ENCODE measurements at regions not wholly inside any gene's neighbourhood (a gene's known extent, or its start where the extent isn't known, plus 50 kb on each side); places are given as distances from the start of the nearest gene placed in this dataset.

- WGBS, result 86% methylated on average over 7 of the region's 7 CpGs
Observed at GRCh38 chr15:29401644-29402043, 132.0 kb upstream of the NSMCE3 start.

DNA sequence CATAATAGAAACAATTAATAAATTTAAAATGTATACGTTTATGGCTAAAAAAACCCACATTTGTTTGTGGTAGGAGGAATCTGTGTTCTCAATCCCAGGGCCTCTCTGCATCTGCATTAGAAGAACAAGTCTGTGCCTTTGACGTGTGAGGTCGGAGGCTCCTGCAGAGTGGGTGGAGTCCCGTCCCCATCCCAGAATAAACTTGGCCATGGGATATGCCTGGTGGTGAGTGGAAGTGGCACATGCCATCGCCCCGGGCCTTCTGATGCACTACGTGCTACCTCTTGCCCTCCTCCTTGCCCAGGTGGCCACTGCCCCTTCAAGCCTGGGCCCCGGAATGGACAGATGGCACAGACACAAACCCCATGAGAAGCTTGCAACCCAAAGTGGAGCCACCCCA lies 131.1 kb upstream of the NSMCE3 start:
- DNase-seq (ENCODE audit: low read depth in 6 of 9, low spot score in 9 of 9), result no peak
- Histone ChIP-seq H3K4me1 (ENCODE audit: control insufficient read depth in 2 of 2, insufficient read depth in 2 of 2, low read length in 2 of 2) (no peaks in the 10 kb centered on the region), H3K4me3 (ENCODE audit: low read length in 2 of 2) (no peak overlapping the region), H3K9me3 (ENCODE audit: control insufficient read depth in 2 of 2, insufficient read depth in 1 of 2, low read length in 1 of 2) (no peaks in the 10 kb centered on the region), H3K27me3 (ENCODE audit: control insufficient read depth in 2 of 2, insufficient read depth in 1 of 2, low read length in 1 of 2) (no peaks in the 10 kb centered on the region), H3K27ac (ENCODE audit: low read depth in 1 of 2, low read length in 1 of 2) (no peak overlapping the region), H3K36me3 (ENCODE audit: control insufficient read depth in 2 of 2, insufficient read depth in 2 of 2, low read length in 1 of 2) (no peaks in the 10 kb centered on the region)
- 85% methylated on average over 8 of the region's 8 CpGs for WGBS

More at GRCh38 chr15:29401644-29402043, 132.0 kb upstream of the NSMCE3 start:
- no peaks in the 10 kb centered on the region for H3K4me1 ChIP-seq (ENCODE audit: control insufficient read depth in 2 of 2, insufficient read depth in 2 of 2, low read length in 2 of 2)
- H3K36me3 ChIP-seq (ENCODE audit: control insufficient read depth in 2 of 2, insufficient read depth in 2 of 2, low read length in 1 of 2), result no peaks in the 10 kb centered on the region
- DNase-seq (ENCODE audit: low read depth in 6 of 9, low spot score in 9 of 9), result no peak
- no peak overlapping the region for H3K4me3 ChIP-seq (ENCODE audit: low read length in 2 of 2)
- no peak overlapping the region for H3K27ac ChIP-seq (ENCODE audit: low read depth in 1 of 2, low read length in 1 of 2)
- no peaks in the 10 kb centered on the region for H3K27me3 ChIP-seq (ENCODE audit: control insufficient read depth in 2 of 2, insufficient read depth in 1 of 2, low read length in 1 of 2)
- no peaks in the 10 kb centered on the region for H3K9me3 ChIP-seq (ENCODE audit: control insufficient read depth in 2 of 2, insufficient read depth in 1 of 2, low read length in 1 of 2)

GRCh38 chr15:29398907-29399306 lies 129.3 kb upstream of the NSMCE3 start:
- no peak for DNase-seq (ENCODE audit: low read depth in 6 of 9, low spot score in 9 of 9)
- 91% methylated on average over 1 of the region's 1 CpG for WGBS
- no peak overlapping the region for H3K27ac ChIP-seq (ENCODE audit: low read depth in 1 of 2, low read length in 1 of 2)
- H3K36me3 ChIP-seq (ENCODE audit: control insufficient read depth in 2 of 2, insufficient read depth in 2 of 2, low read length in 1 of 2), result no peaks in the 10 kb centered on the region
- H3K4me1 ChIP-seq (ENCODE audit: control insufficient read depth in 2 of 2, insufficient read depth in 2 of 2, low read length in 2 of 2), result no peaks in the 10 kb centered on the region
- no peak overlapping the region for H3K4me3 ChIP-seq (ENCODE audit: low read length in 2 of 2)
- no peaks in the 10 kb centered on the region for H3K9me3 ChIP-seq (ENCODE audit: control insufficient read depth in 2 of 2, insufficient read depth in 1 of 2, low read length in 1 of 2)
- H3K27me3 ChIP-seq (ENCODE audit: control insufficient read depth in 2 of 2, insufficient read depth in 1 of 2, low read length in 1 of 2), result no peaks in the 10 kb centered on the region

- Histone ChIP-seq H3K27me3 (ENCODE audit: control insufficient read depth in 2 of 2, insufficient read depth in 1 of 2, low read length in 1 of 2) (no peaks in the 10 kb centered on the region), H3K27ac (ENCODE audit: low read depth in 1 of 2, low read length in 1 of 2) (no peak overlapping the region), H3K4me3 (ENCODE audit: low read length in 2 of 2) (no peak overlapping the region), H3K9me3 (ENCODE audit: control insufficient read depth in 2 of 2, insufficient read depth in 1 of 2, low read length in 1 of 2) (no peaks in the 10 kb centered on the region), H3K36me3 (ENCODE audit: control insufficient read depth in 2 of 2, insufficient read depth in 2 of 2, low read length in 1 of 2) (no peaks in the 10 kb centered on the region), H3K4me1 (ENCODE audit: control insufficient read depth in 2 of 2, insufficient read depth in 2 of 2, low read length in 2 of 2) (no peaks in the 10 kb centered on the region)
- no peak for DNase-seq (ENCODE audit: low read depth in 6 of 9, low spot score in 9 of 9)
- 94% methylated on average over 4 of the region's 4 CpGs for WGBS
Observed at GRCh38 chr15:29396176-29396811, 126.7 kb upstream of the NSMCE3 start.

DNA sequence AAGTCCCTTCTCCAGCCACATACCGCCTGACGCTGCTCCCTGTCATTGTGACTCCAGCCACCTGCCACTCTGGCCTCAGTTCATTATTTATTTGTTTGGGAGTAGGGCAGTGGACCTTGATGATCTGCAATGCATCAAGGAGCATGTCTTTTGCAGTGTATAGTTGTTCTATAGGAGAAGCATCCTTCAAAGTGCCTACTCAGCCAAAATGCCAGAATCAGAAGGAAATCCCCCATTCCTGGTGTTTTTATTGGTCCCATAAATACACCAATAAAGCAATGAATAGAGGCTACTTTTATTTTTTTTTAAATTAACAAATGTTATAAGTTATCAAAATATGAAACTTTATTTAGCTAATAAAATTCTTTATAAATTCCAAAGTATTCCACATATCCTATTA lies 123.8 kb upstream of the NSMCE3 start:
- H3K27ac ChIP-seq (ENCODE audit: low read depth in 1 of 2, low read length in 1 of 2), result no peak overlapping the region
- WGBS, result 94% methylated on average over 2 of the region's 2 CpGs
- H3K4me1 ChIP-seq (ENCODE audit: control insufficient read depth in 2 of 2, insufficient read depth in 2 of 2, low read length in 2 of 2), result no peaks in the 10 kb centered on the region
- no peak overlapping the region for H3K4me3 ChIP-seq (ENCODE audit: low read length in 2 of 2)
- no peaks in the 10 kb centered on the region for H3K9me3 ChIP-seq (ENCODE audit: control insufficient read depth in 2 of 2, insufficient read depth in 1 of 2, low read length in 1 of 2)
- H3K27me3 ChIP-seq (ENCODE audit: control insufficient read depth in 2 of 2, insufficient read depth in 1 of 2, low read length in 1 of 2), result no peaks in the 10 kb centered on the region
- no peaks in the 10 kb centered on the region for H3K36me3 ChIP-seq (ENCODE audit: control insufficient read depth in 2 of 2, insufficient read depth in 2 of 2, low read length in 1 of 2)
- DNase-seq (ENCODE audit: low read depth in 6 of 9, low spot score in 9 of 9), result no peak

GRCh38 chr15:29392358-29392757 lies 122.7 kb upstream of the NSMCE3 start:
- 96% methylated on average over 7 of the region's 7 CpGs for WGBS
- H3K27ac ChIP-seq (ENCODE audit: low read depth in 1 of 2, low read length in 1 of 2), result no peak overlapping the region
- H3K27me3 ChIP-seq (ENCODE audit: control insufficient read depth in 2 of 2, insufficient read depth in 1 of 2, low read length in 1 of 2), result no peaks in the 10 kb centered on the region
- H3K4me1 ChIP-seq (ENCODE audit: control insufficient read depth in 2 of 2, insufficient read depth in 2 of 2, low read length in 2 of 2), result no peaks in the 10 kb centered on the region
- H3K4me3 ChIP-seq (ENCODE audit: low read length in 2 of 2), result no peak overlapping the region
- no peaks in the 10 kb centered on the region for H3K9me3 ChIP-seq (ENCODE audit: control insufficient read depth in 2 of 2, insufficient read depth in 1 of 2, low read length in 1 of 2)
- no peak for DNase-seq (ENCODE audit: low read depth in 6 of 9, low spot score in 9 of 9)
- H3K36me3 ChIP-seq (ENCODE audit: control insufficient read depth in 2 of 2, insufficient read depth in 2 of 2, low read length in 1 of 2), result no peaks in the 10 kb centered on the region

- no peaks in the 10 kb centered on the region for H3K27me3 ChIP-seq (ENCODE audit: control insufficient read depth in 2 of 2, insufficient read depth in 1 of 2, low read length in 1 of 2)
- no peak overlapping the region for H3K27ac ChIP-seq (ENCODE audit: low read depth in 1 of 2, low read length in 1 of 2)
- no peaks in the 10 kb centered on the region for H3K9me3 ChIP-seq (ENCODE audit: control insufficient read depth in 2 of 2, insufficient read depth in 1 of 2, low read length in 1 of 2)
- no peaks in the 10 kb centered on the region for H3K36me3 ChIP-seq (ENCODE audit: control insufficient read depth in 2 of 2, insufficient read depth in 2 of 2, low read length in 1 of 2)
- DNase-seq (ENCODE audit: low read depth in 6 of 9, low spot score in 9 of 9), result no peak
- no peak overlapping the region for H3K4me3 ChIP-seq (ENCODE audit: low read length in 2 of 2)
- 81% methylated on average over 6 of the region's 6 CpGs for WGBS
- no peaks in the 10 kb centered on the region for H3K4me1 ChIP-seq (ENCODE audit: control insufficient read depth in 2 of 2, insufficient read depth in 2 of 2, low read length in 2 of 2)
Observed at GRCh38 chr15:29390051-29390450, 120.4 kb upstream of the NSMCE3 start.

DNA sequence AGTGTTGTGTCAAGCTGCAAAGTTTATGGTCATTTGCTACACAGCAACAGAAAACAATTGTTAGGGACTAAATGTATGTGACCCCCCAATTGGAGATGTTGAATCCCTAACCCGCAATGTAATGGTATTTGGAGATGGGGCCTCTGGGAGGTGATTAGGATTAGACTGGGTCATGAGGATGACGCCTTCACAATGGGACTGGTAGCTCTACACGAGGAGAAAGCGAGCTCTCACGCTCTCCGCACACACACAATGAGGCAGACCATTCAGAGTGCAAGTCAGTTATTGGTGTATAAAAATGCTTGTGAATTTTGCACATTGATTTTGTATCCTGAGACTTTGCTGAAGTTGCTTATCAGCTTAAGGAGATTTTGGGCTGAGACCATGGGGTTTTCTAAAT lies 116.9 kb upstream of the NSMCE3 start:
- Histone ChIP-seq H3K4me3 (ENCODE audit: low read length in 2 of 2) (no peak overlapping the region), H3K4me1 (ENCODE audit: control insufficient read depth in 2 of 2, insufficient read depth in 2 of 2, low read length in 2 of 2) (no peaks in the 10 kb centered on the region), H3K9me3 (ENCODE audit: control insufficient read depth in 2 of 2, insufficient read depth in 1 of 2, low read length in 1 of 2) (no peaks in the 10 kb centered on the region), H3K27me3 (ENCODE audit: control insufficient read depth in 2 of 2, insufficient read depth in 1 of 2, low read length in 1 of 2) (no peaks in the 10 kb centered on the region), H3K27ac (ENCODE audit: low read depth in 1 of 2, low read length in 1 of 2) (no peak overlapping the region), H3K36me3 (ENCODE audit: control insufficient read depth in 2 of 2, insufficient read depth in 2 of 2, low read length in 1 of 2) (no peaks in the 10 kb centered on the region)
- WGBS, result 95% methylated on average over 6 of the region's 6 CpGs
- DNase-seq (ENCODE audit: low read depth in 6 of 9, low spot score in 9 of 9), result no peak

- H3K9me3 ChIP-seq (ENCODE audit: control insufficient read depth in 2 of 2, insufficient read depth in 1 of 2, low read length in 1 of 2), result no peaks in the 10 kb centered on the region
- no peaks in the 10 kb centered on the region for H3K27me3 ChIP-seq (ENCODE audit: control insufficient read depth in 2 of 2, insufficient read depth in 1 of 2, low read length in 1 of 2)
- no peak overlapping the region for H3K4me3 ChIP-seq (ENCODE audit: low read length in 2 of 2)
- no peak overlapping the region for H3K27ac ChIP-seq (ENCODE audit: low read depth in 1 of 2, low read length in 1 of 2)
- DNase-seq (ENCODE audit: low read depth in 6 of 9, low spot score in 9 of 9), result no peak
- WGBS, result 79% methylated on average over 4 of the region's 4 CpGs
- H3K4me1 ChIP-seq (ENCODE audit: control insufficient read depth in 2 of 2, insufficient read depth in 2 of 2, low read length in 2 of 2), result no peaks in the 10 kb centered on the region
- H3K36me3 ChIP-seq (ENCODE audit: control insufficient read depth in 2 of 2, insufficient read depth in 2 of 2, low read length in 1 of 2), result no peaks in the 10 kb centered on the region
Observed at GRCh38 chr15:29383367-29383766, 113.7 kb upstream of the NSMCE3 start.

DNA sequence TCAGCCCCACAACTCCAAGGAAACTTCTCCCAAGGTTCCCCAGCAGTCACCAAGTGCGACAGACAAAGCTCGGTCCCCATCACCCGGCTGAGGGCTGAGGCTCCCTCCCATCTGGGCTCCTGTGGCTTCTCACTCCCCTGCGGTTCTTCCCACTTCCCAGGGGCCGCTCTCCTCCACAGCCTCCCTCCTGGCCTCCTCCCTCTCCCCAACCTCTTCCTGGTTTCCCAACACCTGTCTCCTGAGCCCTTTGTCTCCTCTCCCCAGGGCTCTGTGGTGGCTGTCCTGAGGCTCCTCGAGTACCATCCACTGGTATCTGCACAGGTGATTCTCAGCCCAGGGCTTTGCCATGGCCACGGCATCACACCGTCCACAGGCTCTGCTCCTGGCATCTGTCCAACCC lies 113.2 kb upstream of the NSMCE3 start:
- DNase-seq (ENCODE audit: low read depth in 6 of 9, low spot score in 9 of 9), result no peak
- no peak overlapping the region for H3K27ac ChIP-seq (ENCODE audit: low read depth in 1 of 2, low read length in 1 of 2)
- H3K36me3 ChIP-seq (ENCODE audit: control insufficient read depth in 2 of 2, insufficient read depth in 2 of 2, low read length in 1 of 2), result no peaks in the 10 kb centered on the region
- H3K27me3 ChIP-seq (ENCODE audit: control insufficient read depth in 2 of 2, insufficient read depth in 1 of 2, low read length in 1 of 2), result no peaks in the 10 kb centered on the region
- no peak overlapping the region for H3K4me3 ChIP-seq (ENCODE audit: low read length in 2 of 2)
- WGBS, result 54% methylated on average over 8 of the region's 8 CpGs
- no peaks in the 10 kb centered on the region for H3K9me3 ChIP-seq (ENCODE audit: control insufficient read depth in 2 of 2, insufficient read depth in 1 of 2, low read length in 1 of 2)
- H3K4me1 ChIP-seq (ENCODE audit: control insufficient read depth in 2 of 2, insufficient read depth in 2 of 2, low read length in 2 of 2), result no peaks in the 10 kb centered on the region

Measured in thymus (tissue), 11 donors.